ENCODE measurements at regions not wholly inside any gene's neighbourhood (a gene's known extent, or its start where the extent isn't known, plus 50 kb on each side); places are given as distances from the start of the nearest gene placed in this dataset.
"Not testable (repeated sequence)": the region's sequence is repeated elsewhere in the genome, so short reads cannot be mapped to it uniquely, and the experiment has no call there.

DNA sequence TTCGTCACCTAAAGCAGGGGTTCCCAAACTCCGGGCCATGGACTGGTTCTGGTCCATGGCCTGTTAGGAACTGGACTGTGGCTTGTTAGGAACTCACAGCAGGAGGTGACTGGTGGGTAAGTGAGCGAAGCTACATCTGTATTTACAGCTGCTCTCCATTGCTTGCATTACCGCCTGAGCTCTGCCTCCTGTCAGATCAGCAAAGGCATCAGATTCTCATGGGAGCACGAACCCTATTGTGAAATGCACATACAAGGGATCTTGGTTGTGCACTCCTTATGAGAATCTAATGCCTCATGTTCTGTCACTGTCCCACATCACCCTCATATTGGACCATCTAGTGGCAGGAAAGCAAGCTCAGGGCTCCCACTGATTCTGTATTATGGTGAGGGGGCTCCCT is 217.0 kb downstream of the ZFP36L2 start:
- DNase-seq = no peak

- DNase-seq = no peak
These were observed 216.0 kb upstream of the HAAO start for GRCh38 chr2:43008388-43008787.

- no peak for DNase-seq
These were observed 215.5 kb upstream of the HAAO start for GRCh38 chr2:43007901-43008300.

DNA sequence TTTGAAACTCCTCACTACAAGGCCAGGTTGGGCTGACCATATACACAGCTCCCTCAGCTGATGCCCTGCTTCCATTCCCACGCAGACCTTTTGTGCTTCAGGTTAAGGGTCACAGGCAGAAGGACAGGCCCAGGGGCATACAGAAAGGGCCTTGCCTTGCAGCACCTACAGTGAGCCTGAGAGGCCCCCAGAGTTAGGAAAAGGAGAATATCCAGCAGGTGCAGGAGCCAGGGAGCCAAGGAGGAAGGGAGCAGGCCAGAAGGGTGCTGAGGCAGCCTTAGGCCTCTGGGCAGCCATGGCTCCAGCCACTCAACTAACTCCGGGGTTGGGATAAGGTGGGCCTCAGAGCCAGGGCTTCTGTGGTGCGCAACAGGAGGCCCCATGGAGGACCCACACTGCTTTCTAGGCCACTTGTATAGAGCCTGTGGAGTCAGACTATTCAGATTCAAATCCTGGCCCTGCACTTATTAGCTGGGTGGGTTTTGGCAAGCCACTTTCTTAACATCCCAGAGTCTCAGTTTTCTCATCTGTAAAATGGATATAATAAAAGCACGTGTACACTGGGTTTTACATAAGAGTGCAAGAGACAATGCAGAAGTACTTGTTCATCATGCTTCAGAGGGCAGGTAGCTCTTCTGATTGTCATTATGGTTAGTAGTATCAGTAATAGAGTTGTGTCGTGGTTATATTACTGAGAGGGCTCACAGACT is 214.6 kb upstream of the HAAO start:
- DNase-seq = no peak

DNA sequence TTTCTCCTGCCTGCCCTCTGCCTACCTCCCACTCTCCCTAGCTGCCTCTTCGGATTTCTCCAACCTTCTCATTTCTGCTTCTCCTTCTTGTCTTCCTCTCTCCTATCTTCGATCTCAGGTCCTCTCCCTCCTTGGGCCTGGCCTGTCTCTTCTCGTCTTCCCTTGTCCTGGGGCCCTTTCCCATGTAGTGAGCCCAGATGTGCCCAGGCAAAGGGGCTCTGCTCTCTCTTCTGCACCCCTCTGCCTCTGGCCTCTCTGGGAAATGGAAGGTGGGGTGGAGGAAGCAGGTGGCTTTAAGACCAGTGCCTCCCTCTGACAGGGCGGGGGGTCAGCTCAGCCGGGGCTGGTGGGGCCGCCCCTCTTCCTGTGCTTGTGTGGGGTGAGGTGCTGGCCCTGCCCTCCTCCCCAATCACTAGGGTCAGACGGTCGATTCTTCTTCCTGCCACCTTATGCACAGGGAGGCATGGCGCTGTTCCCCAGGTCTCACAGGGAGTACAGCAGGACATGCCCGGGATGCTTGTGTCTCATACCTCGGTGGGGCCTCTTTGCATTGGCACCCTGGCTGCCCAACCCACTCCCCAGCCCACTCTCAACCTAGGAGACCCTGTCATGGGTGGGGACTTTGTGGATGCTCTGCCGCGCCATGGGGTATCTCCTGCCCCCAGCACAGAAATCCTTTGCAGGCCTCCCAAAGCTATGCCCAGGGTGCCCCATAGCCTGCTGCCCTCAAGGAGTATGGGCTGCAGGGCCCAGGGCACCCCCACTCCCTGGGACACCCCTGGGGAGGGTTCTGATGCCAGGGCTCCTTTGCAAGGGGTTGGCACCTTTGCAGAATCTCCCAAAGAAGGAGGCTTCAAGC is 213.8 kb upstream of the HAAO start:
- no peak for DNase-seq

DNA sequence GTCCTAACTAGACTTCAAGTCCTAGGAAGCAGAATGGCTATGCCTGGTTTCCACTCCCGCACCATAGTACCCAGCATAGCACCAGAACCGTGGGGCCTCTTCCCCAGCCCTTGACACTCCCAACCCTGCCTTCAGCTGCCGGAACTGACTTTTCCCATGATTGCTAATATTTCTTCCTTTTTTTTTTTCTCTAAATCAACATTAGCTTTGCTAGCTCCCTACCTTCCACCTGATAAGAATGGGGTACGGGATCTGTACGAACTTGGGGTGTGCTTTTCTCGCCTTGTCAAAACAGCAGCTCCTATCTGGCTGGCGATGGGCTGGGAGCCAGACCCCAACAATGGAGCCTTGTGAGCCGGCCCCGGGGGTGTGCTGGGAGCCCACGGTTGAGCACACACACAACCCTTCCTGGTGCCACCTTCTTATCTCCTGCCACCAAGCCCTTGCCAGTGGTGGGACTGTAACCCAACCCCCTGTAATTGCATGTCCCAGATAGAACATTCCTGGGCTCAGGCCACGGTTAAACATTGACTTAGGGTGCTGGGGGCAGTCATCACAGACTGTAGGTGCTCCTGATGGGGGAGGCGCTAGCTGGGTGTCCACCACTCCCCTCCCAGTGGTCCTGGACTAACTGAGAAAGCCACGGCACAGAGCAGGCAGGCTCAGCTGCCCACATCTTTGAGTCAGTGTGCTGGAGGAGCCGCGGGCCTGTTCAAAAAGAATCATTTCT is 213.0 kb upstream of the HAAO start:
- no peak for DNase-seq

DNA sequence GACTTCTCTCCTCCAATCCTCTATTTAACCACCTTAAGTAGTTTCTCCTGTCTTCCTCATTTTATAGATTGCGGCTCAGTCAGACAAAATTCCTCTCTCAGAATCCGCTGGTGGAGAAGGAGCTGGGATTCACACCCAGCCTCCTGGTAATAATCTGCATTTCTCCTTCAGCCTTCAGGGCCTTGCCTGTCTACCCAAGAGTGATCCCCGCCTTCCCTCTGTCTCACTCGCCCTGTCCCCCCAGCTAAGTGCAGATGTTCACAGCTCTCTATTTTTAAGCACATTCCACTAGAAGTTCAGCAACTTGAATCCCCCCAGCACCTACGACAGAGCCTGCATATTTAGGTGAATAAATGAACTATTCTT is 212.5 kb upstream of the HAAO start:
- DNase-seq = no peak

GRCh38 chr2:43004126-43004865 is 211.9 kb upstream of the HAAO start:
- not testable (repeated sequence) for DNase-seq

DNA sequence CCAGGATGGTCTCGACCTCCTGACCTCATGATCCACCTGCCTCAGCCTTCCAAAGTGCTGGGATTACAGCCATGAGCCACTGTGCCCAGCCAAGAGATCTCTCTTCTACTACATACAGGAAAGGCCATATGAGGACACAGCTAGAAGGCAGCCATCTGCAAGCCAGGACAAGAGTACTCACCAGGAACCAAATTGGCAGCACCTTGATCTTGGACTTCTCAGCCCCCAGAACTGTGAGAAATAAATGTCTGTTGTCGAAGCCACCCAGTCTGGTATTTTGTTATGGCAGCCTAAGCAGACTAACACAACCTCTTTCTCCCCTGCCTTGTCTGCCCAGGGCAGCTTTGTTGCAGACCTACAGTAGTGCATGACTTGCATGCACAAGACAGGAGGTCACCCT is 211.3 kb upstream of the HAAO start:
- no peak for DNase-seq

- DNase-seq = no peak
These were observed 209.5 kb upstream of the HAAO start for GRCh38 chr2:43001787-43002468.

DNA sequence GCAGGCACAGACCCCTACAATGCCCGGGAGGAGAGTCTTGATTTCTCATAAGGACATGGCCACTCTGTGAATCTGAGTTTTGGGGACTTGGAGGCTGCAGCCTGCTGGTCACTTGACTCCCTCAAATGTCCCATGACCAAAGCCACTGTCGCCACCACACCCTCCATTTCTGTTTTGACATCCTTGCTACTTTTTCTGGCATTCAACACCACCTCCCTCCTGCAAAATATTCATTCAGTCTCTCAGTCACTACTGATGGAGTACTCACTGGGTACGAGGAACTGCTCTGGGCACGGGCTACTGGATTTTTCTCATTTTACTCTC is 208.6 kb upstream of the HAAO start:
- no peak for DNase-seq

GRCh38 chr2:43000242-43001054 is 208.1 kb upstream of the HAAO start:
- no peak for DNase-seq

DNA sequence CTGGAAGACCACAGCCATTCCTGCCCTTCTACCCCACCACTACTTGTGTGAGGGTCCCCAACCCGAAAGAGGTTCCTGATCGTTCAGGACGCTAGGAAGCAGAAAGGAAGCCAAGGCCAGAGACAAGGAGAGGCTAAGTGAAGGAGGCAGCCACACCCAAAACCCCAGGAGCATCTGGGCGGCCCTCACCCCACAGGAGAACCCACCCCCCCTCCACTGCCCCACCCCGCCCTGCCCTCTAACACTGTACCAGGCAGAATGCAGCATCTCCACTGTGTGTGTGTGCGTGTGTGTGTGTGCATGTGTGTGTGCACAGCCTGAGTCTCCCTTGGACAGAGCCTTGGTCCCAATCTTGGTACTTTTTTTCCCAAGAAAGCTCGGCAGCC is 207.5 kb upstream of the HAAO start:
- no peak for DNase-seq

DNA sequence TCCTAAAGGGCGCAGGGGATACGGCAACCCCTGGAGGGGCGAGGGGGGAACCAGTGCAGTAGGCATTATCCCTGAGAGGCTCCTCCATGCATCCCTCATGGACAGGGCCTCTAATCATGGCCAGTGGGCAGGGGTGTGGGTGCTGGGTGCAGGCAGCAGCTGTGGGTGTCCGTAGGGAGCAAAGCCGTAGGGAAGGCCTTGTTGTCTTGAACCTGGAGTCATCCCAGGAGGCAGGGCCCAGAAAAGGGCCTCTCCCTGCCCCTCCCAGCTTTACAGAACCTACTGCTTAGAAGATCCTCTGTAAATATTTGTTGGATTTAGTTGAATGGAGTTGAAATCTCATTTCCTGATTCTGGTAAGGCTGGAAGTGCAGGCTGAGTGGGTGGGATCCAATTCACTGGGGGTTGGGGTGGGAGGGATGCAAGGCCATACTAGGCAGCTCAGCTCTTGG is 207.0 kb upstream of the HAAO start:
- peak in 1 of 2 donors; percentile 35 for DNase-seq

DNA sequence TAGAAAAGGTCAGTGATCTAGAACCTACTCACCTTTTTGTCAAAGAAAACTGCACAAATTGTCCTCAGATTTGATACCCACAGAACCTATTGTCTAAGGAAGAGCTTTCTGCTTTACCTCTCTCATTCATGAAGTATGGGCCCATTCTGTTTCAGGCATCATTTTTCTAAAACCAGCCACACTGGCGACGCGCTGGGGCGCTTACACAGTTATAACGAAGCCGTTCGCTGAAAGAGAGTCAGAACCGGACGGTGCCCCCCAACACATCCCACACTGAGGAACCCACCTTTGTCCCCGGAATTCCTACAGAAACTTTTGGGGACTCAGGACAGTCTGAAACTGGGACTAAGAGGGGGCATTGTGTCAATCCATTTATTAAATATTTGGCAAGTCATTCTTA is 206.3 kb upstream of the HAAO start:
- DNase-seq = no peak

DNA sequence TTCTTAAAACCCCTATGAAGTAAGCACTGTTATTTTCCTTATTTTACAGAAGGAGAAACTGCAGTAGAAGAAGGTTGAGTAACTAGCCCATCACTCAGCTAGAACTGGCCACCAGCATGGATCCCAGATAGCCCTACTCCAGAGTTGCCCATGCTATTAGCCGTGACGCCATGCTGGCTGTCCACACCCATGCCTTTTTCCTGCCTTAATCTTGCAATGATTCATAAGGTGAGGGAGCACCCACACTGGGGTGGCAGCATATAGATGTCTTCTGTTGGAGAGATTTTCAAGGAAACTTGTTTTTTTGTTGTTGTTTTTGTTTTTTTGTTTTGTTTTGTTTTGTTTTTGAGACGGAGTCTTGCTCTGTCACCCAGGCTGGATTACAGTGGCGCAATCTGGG is 204.1 kb upstream of the HAAO start:
- no peak for DNase-seq

DNA sequence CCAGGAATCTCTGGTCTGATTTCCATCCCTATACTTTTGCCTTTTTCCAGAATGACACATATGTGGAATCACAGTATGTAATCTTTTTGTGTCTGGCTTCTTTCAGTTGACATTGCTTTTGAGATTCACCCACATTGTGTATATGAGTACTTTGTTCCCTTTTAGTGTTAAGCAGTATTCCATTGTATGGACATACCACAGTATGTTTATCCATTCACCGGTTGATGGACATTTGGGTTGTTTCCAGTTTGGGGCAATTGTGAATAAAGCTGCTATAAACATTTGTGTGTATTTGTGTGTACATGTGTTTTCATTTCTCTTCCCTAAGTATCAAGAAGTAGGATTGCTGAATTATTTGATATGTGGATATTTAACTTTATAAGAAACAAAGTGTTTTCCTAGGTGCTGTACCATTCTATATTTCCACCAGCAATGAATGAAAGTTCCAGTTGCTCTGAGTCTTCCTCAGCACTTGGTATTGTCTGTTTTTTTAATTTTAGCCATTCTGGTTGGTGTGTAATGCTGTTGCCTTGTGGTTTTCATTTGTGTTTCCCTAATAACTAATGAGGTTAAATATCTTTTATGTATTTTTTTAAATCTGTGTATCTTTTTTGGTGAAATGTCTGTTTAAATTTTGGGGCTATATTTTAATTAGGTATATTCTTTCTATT is 203.5 kb upstream of the HAAO start:
- DNase-seq = no peak

DNA sequence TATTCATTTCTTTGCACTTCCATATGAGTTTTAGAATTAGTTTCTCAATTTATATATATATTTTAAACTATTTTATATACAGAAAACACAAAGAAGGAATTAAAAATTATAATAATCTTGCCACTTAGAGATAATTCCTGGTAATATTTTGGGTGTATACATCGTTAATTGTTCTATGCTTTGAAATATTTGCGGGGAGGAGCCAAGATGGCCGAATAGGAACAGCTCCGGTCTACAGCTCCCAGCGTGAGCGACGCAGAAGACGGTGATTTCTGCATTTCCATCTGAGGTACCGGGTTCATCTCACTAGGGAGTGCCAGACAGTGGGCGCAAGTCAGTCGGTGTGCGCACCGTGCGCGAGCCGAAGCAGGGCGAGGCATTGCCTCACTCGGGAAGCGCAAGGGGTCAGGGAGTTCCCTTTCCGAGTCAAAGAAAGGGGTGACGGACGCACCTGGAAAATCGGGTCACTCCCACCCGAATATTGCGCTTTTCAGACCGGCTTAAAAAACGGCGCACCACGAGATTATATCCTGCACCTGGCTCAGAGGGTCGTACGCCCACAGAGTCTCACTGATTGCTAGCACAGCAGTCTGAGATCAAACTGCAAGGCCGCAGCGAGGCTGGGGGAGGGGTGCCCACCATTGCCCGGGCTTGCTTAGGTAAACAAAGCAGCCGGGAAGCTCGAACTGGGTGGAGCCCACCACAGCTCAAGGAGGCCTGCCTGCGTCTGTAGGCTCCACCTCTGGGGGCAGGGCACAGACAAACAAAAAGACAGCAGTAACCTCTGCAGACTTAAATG is 197.1 kb upstream of the HAAO start:
- not testable (repeated sequence) for DNase-seq

DNA sequence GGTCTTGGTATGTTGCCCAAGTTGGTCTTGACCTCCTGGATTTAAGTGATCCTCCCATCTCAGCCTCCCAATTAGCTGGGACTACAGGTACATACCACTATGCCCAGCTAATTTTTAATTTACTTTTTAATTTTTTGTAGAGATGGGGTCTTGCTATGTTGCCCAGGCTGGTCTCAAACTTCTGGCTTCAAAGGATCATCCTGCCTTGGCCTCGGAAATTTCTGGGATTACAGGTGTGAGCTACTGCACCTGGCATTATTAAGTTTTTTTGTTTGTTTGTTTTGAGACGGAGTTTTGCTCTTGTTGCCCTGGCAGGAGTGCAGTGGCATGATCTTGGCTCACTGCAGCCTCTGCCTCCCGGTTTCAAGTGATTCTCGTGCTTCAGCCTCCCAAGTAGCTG is 195.7 kb upstream of the HAAO start:
- DNase-seq = not testable (repeated sequence)
